Progenitor cell of endocrine pancreas (in vitro differentiated cells): ENCODE measurements at regions not wholly inside any gene's neighbourhood (a gene's known extent, or its start where the extent isn't known, plus 50 kb on each side); places are given as distances from the start of the nearest gene placed in this dataset.
"Not testable (repeated sequence)": the region's sequence is repeated elsewhere in the genome, so short reads cannot be mapped to it uniquely, and the experiment has no call there.

Experiments used
- DNase-seq: peaks from one replicate; pipeline ENCODE4 v3.0.0; 2021; ENCODE audit warnings: low spot score; ENCODE audit not compliant: unreplicated experiment
- H3K27ac Mint-ChIP-seq: 2 replicates; pipeline ENCODE4 v1.8.0; 2021; ENCODE audit warnings: mild to moderate bottlenecking, moderate library complexity, mixed read lengths
- H3K27me3 Mint-ChIP-seq: 2 replicates; pipeline ENCODE4 v1.8.0; 2021; ENCODE audit warnings: mixed read lengths
- H3K36me3 Mint-ChIP-seq: 2 replicates; pipeline ENCODE4 v1.8.0; 2022; ENCODE audit warnings: mixed read lengths; ENCODE audit not compliant: insufficient read depth
- H3K4me1 Mint-ChIP-seq: 2 replicates; pipeline ENCODE4 v1.8.0; 2021; ENCODE audit warnings: low read depth, mixed read lengths
- H3K4me3 Mint-ChIP-seq: 2 replicates; pipeline ENCODE4 v1.8.0; 2021; ENCODE audit warnings: low read depth, mild to moderate bottlenecking, moderate library complexity, mixed read lengths
- H3K9me3 Mint-ChIP-seq: 2 replicates; pipeline ENCODE4 v1.8.0; 2021; ENCODE audit warnings: low read depth, mixed read lengths
- TF ChIP-seq, protein P1 (sequence below): fragments of 200-600 bp; sonication (generic); IDR thresholded peaks from one replicate; pipeline ENCODE4 v1.5.0; 2021; ENCODE audit warnings: antibody characterized with exemption, mild to moderate bottlenecking; ENCODE audit not compliant: unreplicated experiment

DNA sequence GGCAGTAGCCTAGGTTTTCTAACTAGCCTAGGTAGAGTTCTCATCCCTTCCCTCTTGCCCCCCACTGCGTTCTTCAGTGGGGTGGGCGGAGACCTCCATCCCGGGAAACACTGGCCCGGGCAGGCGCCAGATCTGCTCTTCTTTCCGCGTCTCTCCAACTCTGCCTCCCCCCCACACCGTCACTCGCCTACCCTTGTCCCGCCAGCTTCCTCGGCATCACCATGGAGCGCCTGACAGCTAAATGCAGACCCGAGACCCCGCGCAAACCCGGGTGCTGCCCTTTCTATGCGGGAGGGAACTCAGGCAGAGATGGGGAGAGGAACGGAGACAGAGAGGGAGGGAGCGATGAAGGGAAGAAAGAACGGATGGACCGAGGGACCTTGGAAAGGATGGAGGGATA, 1494.8 kb upstream of the DEFB115 start:
- no peak for DNase-seq
- Mint-ChIP-seq H3K9me3 (peaks cover 36% of the 10 kb centered on the region), H3K4me3 (no peak overlapping the region), H3K4me1 (no peaks in the 10 kb centered on the region), H3K27me3 (no peaks in the 10 kb centered on the region), H3K36me3 (peaks cover 4% of the 10 kb centered on the region), H3K27ac (no peak overlapping the region)
- TF ChIP-seq, protein P1, sequence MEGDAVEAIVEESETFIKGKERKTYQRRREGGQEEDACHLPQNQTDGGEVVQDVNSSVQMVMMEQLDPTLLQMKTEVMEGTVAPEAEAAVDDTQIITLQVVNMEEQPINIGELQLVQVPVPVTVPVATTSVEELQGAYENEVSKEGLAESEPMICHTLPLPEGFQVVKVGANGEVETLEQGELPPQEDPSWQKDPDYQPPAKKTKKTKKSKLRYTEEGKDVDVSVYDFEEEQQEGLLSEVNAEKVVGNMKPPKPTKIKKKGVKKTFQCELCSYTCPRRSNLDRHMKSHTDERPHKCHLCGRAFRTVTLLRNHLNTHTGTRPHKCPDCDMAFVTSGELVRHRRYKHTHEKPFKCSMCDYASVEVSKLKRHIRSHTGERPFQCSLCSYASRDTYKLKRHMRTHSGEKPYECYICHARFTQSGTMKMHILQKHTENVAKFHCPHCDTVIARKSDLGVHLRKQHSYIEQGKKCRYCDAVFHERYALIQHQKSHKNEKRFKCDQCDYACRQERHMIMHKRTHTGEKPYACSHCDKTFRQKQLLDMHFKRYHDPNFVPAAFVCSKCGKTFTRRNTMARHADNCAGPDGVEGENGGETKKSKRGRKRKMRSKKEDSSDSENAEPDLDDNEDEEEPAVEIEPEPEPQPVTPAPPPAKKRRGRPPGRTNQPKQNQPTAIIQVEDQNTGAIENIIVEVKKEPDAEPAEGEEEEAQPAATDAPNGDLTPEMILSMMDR, result no peak

DNA sequence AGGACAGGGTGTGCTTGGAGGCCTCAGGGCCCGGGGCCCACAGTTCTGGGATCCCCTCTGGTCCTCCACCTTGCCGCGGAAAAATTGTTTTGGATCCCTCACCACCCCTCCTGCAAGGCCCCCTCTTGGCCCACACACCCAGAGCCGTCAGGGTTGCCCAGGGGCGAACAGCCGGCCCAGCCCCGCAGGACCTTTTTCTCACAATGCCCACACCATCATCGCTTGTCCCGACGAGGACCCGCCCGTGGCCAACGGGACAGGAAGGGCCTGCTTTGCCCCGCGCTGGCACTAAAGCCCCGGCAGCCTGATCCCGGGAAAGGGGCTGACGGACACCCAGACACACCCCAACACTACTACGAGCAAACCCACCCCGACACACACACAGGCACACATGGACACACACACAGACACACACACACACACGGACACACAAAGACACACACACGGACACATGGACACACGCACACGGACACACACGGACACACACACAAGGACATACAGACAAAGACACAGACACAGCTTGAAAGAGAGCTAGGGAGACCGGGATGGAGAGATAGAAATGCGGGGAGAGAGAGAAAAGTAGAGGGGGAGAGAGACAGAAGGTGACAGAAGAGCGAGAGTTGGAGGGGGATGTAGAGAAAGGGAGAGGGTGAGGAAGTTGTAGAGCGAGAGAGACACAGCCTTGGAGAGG, 1493.5 kb upstream of the DEFB115 start:
- Mint-ChIP-seq H3K36me3 (peaks cover 4% of the 10 kb centered on the region), H3K27ac (no peak overlapping the region), H3K4me1 (no peaks in the 10 kb centered on the region), H3K27me3 (no peaks in the 10 kb centered on the region), H3K9me3 (peaks cover 36% of the 10 kb centered on the region), H3K4me3 (no peak overlapping the region)
- no peak for DNase-seq
- TF ChIP-seq, protein P1, result no peak

DNA sequence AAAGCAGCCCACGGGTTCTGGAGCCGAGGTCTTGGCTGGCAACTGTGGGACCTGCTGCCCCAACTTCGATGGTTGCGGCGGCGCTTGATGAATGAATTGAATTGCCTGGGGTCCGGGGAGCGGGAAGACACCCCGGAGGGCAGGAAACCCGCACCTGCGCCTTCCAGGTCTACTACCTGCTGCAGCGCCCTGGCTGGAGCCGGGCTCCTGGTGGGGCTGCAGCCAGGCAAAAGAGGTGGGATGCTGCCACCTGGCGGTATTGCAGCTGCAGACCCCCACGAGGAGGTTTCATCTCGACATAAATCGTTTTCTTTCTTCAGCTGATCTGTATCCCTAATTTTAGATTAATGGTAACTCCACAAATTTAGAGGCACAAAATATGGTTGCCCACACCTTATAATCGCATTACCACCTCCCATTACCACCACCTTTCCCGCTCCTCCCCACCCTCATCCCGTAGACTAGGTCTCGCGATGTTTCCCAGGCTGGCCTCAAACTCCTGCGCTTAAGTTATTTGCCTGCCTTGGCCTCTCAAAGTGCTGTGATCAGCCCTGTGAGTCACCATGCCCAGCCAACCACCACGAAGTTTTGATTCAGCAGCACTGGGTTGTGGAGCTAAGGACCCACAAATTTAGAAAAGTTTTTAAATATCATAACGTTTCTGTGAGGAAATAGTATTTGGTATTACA, 1492.4 kb upstream of the DEFB115 start:
- H3K27me3 Mint-ChIP-seq, H3K36me3 Mint-ChIP-seq, H3K27ac Mint-ChIP-seq, H3K4me3 Mint-ChIP-seq, DNase-seq, H3K4me1 Mint-ChIP-seq: not testable (repeated sequence)
- peaks cover 39% of the 10 kb centered on the region for H3K9me3 Mint-ChIP-seq

DNA sequence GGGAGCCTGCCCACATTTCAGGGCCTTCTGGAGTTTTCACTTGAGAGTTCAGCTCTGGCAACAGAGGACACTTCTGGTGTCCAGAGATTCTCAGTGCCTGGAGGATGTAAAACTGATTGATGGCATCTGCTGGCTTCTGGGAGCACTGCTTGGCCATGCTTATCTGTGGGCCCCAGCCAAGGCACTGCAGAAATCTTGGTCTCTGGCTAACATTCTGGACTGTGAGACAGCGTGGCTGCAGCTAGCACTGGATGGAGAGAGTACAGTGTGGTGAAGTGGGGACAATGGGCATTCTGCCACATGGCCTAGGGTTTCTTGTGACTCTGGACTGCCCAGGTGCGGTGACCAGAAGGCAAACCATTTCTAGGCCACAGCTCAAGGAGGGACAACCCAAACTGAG, 1479.4 kb upstream of the DEFB115 start:
- H3K27me3 Mint-ChIP-seq, H3K4me1 Mint-ChIP-seq, DNase-seq, H3K4me3 Mint-ChIP-seq, H3K27ac Mint-ChIP-seq, H3K36me3 Mint-ChIP-seq: not testable (repeated sequence)
- peaks cover 46% of the 10 kb centered on the region for H3K9me3 Mint-ChIP-seq

DNA sequence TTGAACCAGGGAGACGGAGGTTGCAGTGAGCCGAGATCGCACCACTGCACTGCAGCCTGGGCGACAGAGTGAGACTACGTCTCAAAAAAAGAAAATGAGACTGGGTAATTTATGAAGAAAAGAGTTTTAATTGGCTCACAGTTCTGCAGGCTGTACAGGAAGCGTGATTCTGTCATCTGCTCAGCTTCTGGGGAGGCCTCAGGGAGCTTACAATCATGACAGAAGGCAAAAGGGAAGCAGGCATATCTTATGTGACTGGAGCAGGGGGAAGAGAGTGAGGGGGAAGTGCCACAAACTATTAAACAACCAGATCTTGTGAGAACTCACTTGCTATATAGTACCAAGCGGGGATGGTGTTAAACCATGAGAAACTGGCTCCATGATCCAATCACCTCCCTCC, 1476.2 kb upstream of the DEFB115 start:
- not testable (repeated sequence) for H3K4me1 Mint-ChIP-seq, H3K27ac Mint-ChIP-seq, DNase-seq, H3K27me3 Mint-ChIP-seq, H3K4me3 Mint-ChIP-seq, H3K36me3 Mint-ChIP-seq
- H3K9me3 Mint-ChIP-seq, result peaks cover 53% of the 10 kb centered on the region

DNA sequence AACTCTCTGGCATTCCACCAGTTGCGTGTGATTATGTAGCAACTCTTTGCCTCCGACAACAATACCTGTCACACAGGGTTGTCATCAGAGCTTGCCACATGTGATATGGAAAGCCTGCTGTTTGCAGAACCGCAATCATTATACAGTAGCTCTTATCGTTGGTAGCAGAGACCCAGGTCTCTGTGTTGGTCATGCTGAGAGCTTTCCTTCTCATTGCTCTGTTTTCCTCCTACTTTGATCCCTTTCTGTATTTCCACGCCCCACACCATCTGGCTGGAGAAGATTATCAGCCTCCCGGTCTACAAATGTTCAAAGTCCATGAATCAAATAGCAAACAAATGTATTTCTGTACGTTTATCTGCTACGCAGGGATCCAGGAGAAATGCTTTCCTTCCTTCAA, 1475.6 kb upstream of the DEFB115 start:
- H3K27me3 Mint-ChIP-seq, H3K36me3 Mint-ChIP-seq, H3K4me1 Mint-ChIP-seq, DNase-seq, H3K4me3 Mint-ChIP-seq, H3K27ac Mint-ChIP-seq: not testable (repeated sequence)
- H3K9me3 Mint-ChIP-seq, result peaks cover 59% of the 10 kb centered on the region

DNA sequence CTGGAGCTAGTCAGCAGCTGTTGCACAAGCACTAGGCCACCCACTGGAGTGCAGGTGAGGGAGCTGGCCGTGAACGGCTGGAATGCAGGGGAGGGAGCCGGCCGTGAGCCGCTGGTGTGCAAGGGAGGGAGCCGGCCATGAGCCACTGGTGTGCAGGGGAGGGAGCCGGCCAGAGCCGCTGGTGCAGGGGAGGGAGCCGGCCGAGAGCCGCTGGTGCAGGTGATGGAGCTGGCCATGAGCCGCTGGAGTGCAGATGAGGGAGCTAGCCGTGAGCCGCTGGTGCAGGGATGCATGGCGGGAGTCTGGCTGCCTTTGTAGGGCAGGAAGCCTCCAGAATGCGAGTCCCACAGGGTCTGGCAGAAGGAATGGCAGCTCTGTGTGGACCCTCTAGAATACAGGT, 1470.0 kb upstream of the DEFB115 start:
- H3K9me3 Mint-ChIP-seq, result peaks cover 62% of the 10 kb centered on the region
- H3K4me3 Mint-ChIP-seq, H3K27ac Mint-ChIP-seq, H3K27me3 Mint-ChIP-seq, H3K36me3 Mint-ChIP-seq, DNase-seq, H3K4me1 Mint-ChIP-seq: not testable (repeated sequence)

DNA sequence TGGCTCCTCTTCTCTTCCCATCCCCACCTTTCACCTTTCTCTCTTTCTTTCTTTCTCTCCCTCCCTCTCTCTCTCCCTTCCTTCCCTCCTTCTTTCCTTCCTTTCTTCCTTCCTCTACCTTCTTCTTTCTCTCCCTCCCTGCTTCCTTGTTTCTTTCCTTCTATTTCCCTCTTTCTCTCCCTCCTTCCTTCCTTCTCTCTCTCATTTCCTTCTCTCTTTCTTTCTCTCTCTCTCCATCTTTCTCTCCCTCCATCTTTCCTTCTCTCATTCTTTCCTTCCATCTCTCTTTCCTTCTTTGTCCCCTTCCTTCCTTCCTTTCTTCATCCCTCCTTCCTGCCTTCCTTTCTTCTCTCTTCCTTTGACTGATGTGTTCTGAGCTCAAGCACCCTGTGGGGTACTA, 1467.0 kb upstream of the DEFB115 start:
- Mint-ChIP-seq H3K4me1 (no peaks in the 10 kb centered on the region), H3K4me3 (no peak overlapping the region), H3K27ac (no peak overlapping the region), H3K9me3 (peaks cover 67% of the 10 kb centered on the region), H3K36me3 (peaks cover 5% of the 10 kb centered on the region), H3K27me3 (no peaks in the 10 kb centered on the region)
- TF ChIP-seq, protein P1, result no peak
- no peak for DNase-seq

DNA sequence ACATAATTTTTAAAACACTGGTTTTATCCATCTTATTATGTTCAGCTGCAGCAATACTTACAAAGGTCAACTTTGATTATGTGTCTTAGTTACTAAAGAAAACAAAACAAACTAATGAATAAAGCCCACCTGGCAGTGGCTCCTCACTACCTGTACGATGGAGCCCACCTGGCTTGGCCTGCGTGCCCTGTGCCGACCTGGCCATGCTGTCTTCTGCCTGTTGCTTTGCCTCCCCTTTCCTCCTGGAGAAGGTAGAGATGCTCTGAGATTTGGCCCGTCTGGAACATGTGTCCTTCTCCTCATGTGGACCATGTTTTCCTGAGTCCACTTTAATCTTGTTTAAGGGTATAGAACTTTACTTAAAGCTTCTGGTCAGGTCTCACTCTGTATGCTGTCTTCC, 1426.0 kb upstream of the DEFB115 start:
- H3K4me1 Mint-ChIP-seq, H3K27me3 Mint-ChIP-seq, H3K27ac Mint-ChIP-seq, H3K4me3 Mint-ChIP-seq, DNase-seq, H3K36me3 Mint-ChIP-seq: not testable (repeated sequence)
- peaks cover 77% of the 10 kb centered on the region for H3K9me3 Mint-ChIP-seq

DNA sequence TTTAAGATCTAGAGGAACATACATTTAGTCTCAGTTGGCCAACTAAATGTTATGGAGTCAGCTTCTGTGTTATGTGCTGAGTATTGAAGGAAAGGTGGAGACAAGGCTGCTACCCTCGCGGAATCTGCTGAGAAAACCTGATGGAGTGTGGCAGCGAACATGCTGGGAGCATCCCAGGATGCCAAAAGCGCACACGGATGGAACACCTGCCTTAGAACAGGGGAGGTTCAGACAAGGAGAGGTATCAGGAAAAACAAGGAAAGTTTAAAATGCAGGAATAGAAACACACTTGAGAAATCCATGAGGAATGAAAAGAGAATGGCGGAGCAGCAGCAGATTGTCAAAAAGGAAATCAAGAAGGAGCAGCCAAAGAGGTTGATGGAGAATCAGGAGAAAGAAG, 1389.5 kb upstream of the DEFB115 start:
- H3K9me3 Mint-ChIP-seq, result peaks cover 83% of the 10 kb centered on the region
- H3K27me3 Mint-ChIP-seq, H3K4me1 Mint-ChIP-seq, DNase-seq, H3K36me3 Mint-ChIP-seq, H3K27ac Mint-ChIP-seq, H3K4me3 Mint-ChIP-seq: not testable (repeated sequence)
